DOHH2 (cell line): ENCODE measurements at regions not wholly inside any gene's neighbourhood (a gene's known extent, or its start where the extent isn't known, plus 50 kb on each side); places are given as distances from the start of the nearest gene placed in this dataset.

Experiments used
- H3F3A ChIP-seq: fragments of 200-600 bp; sonication (generic), shearing (Covaris generic); 2 replicates; pipeline ENCODE4 v1.6.0; 2016; ENCODE audit warnings: antibody characterized with exemption, mild to moderate bottlenecking; ENCODE audit not compliant: control insufficient read depth, insufficient read depth
- H3K27ac ChIP-seq: fragments of 200-600 bp; sonication (generic); 2 replicates; pipeline ENCODE4 v1.5.1; 2014; ENCODE audit warnings: low read depth, mild to moderate bottlenecking, low read length, moderate library complexity
- H3K27me3 ChIP-seq: fragments of 200-600 bp; sonication (generic); 2 replicates; pipeline ENCODE4 v1.6.1; 2014; ENCODE audit warnings: mild to moderate bottlenecking, low read length, mixed read lengths; ENCODE audit not compliant: control insufficient read depth
- H3K36me3 ChIP-seq: fragments of 200-600 bp; sonication (generic); 2 replicates; pipeline ENCODE4 v1.6.1; 2014; ENCODE audit warnings: mild to moderate bottlenecking, low read length, moderate library complexity, mixed read lengths; ENCODE audit not compliant: control insufficient read depth
- H3K4me1 ChIP-seq: fragments of 200-600 bp; sonication (generic); 2 replicates; pipeline ENCODE4 v1.6.1; 2014; ENCODE audit warnings: mild to moderate bottlenecking, low read length, mixed read lengths; ENCODE audit not compliant: control insufficient read depth
- H3K4me2 ChIP-seq: fragments of 200-600 bp; sonication (generic); 2 replicates; pipeline ENCODE4 v1.6.0; 2014; ENCODE audit warnings: mild to moderate bottlenecking, low read length, moderate library complexity
- H3K4me3 ChIP-seq: fragments of 200-600 bp; sonication (generic); 2 replicates; pipeline ENCODE4 v1.5.1; 2014; ENCODE audit warnings: mild to moderate bottlenecking, low read length, mixed read lengths
- H3K79me2 ChIP-seq: fragments of 200-600 bp; sonication (generic); 2 replicates; pipeline ENCODE4 v1.6.1; 2014; ENCODE audit warnings: mild to moderate bottlenecking, low read length, mixed read lengths; ENCODE audit not compliant: control insufficient read depth
- H3K9me2 ChIP-seq: fragments of 200-600 bp; sonication (generic); replicated peaks from 2 replicates; pipeline ENCODE4 v1.6.1; 2014; ENCODE audit warnings: mild to moderate bottlenecking, low read length, mixed read lengths; ENCODE audit not compliant: control insufficient read depth
- H3K9me3 ChIP-seq: fragments of 200-600 bp; sonication (generic); 2 replicates; pipeline ENCODE4 v1.6.1; 2014; ENCODE audit warnings: antibody characterized with exemption, low read length, mixed read lengths; ENCODE audit not compliant: control insufficient read depth, insufficient read depth
- H4K20me1 ChIP-seq: fragments of 200-600 bp; sonication (generic); 2 replicates; pipeline ENCODE4 v1.6.0; 2014; ENCODE audit warnings: low read depth, mild to moderate bottlenecking, antibody characterized with exemption, low read length, moderate library complexity; ENCODE audit not compliant: control insufficient read depth, insufficient read depth
- EZH2phosphoT487 ChIP-seq: fragments of 200-600 bp; sonication (generic); IDR thresholded peaks from 2 replicates; pipeline ENCODE4 v1.6.1; 2017; ENCODE audit warnings: borderline replicate concordance, mild to moderate bottlenecking, antibody characterized with exemption, low read length, moderate library complexity, mixed read lengths
- TF ChIP-seq, protein P1 (sequence below): fragments of 200-600 bp; sonication (generic); IDR thresholded peaks from one replicate; pipeline ENCODE4 v1.5.1; 2014; ENCODE audit warnings: antibody characterized with exemption, mild to moderate bottlenecking, low read depth, low read length; ENCODE audit not compliant: poor library complexity, severe bottlenecking

GRCh38 chr11:109071262-109071661 lies 350.7 kb upstream of the C11orf87 start:
- TF ChIP-seq, protein P1, sequence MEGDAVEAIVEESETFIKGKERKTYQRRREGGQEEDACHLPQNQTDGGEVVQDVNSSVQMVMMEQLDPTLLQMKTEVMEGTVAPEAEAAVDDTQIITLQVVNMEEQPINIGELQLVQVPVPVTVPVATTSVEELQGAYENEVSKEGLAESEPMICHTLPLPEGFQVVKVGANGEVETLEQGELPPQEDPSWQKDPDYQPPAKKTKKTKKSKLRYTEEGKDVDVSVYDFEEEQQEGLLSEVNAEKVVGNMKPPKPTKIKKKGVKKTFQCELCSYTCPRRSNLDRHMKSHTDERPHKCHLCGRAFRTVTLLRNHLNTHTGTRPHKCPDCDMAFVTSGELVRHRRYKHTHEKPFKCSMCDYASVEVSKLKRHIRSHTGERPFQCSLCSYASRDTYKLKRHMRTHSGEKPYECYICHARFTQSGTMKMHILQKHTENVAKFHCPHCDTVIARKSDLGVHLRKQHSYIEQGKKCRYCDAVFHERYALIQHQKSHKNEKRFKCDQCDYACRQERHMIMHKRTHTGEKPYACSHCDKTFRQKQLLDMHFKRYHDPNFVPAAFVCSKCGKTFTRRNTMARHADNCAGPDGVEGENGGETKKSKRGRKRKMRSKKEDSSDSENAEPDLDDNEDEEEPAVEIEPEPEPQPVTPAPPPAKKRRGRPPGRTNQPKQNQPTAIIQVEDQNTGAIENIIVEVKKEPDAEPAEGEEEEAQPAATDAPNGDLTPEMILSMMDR, result no peak
- TF ChIP-seq EZH2phosphoT487, result no peak
- no peaks in the 10 kb centered on the region for H4K20me1 ChIP-seq
- no peaks in the 10 kb centered on the region for H3K4me1 ChIP-seq

DNA sequence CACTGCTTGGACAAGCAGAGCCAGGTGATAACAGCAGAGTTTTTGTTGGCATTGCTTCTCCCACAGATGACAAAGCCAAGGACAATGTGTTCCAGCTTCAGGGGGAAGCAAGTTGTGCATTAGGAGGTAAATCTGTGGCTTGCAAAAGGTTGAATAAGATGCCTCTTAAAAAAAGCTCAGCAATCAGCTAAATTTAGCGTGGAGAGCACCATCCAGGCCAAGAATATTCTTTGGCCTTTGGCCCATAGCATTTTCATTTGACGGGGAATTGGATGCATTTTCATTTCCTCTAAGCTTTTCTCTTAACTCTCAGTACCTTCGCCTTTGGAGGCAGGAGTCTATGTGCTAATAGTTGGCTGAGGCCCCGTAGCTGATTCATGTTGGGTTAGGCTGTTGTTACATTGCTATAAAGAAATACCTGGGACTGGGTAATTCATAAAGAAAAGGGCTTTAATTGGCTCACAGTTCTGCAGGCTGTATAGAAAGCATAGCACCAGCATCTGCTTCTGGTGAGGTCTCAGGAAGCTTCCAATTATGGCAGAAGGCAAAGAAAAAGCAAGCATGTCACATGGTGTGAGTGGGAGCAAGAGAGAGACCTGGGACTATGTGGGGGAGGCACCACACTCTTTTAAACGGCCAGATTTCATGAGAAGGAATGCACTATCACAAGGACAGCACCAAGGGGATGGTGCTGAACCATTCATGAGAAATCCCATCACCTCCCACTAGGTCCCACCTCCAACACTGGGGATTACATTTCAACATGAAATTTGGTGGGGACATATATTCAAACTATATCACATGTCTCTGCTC lies 350.1 kb upstream of the C11orf87 start:
- Histone ChIP-seq H3K79me2 (no peaks in the 10 kb centered on the region), H3K4me1 (no peaks in the 10 kb centered on the region), H3K4me2 (no peak overlapping the region), H4K20me1 (no peaks in the 10 kb centered on the region), H3K27me3 (peaks cover 6% of the 10 kb centered on the region), H3K9me2 (no peaks in the 10 kb centered on the region; the same call in 1 of the 2 replicates), H3K9me3 (no peaks in the 10 kb centered on the region; the same call in 1 of the 2 replicates), H3K4me3 (no peak overlapping the region), H3K36me3 (no peaks in the 10 kb centered on the region), H3F3A (no peaks in the 10 kb centered on the region), H3K27ac (no peak overlapping the region)
- TF ChIP-seq, protein P1, result no peak
- TF ChIP-seq EZH2phosphoT487, result no peak

More at GRCh38 chr11:109071262-109071661, 350.7 kb upstream of the C11orf87 start:
- H3K4me2 ChIP-seq, result no peak overlapping the region
- no peaks in the 10 kb centered on the region; the same call in 1 of the 2 replicates for H3K9me2 ChIP-seq
- no peak overlapping the region for H3K4me3 ChIP-seq
- H3K27ac ChIP-seq, result no peak overlapping the region
- H3K27me3 ChIP-seq, result peaks cover 6% of the 10 kb centered on the region
- no peaks in the 10 kb centered on the region for H3F3A ChIP-seq
- H3K9me3 ChIP-seq, result no peaks in the 10 kb centered on the region; the same call in 1 of the 2 replicates
- H3K36me3 ChIP-seq, result no peaks in the 10 kb centered on the region
- no peaks in the 10 kb centered on the region for H3K79me2 ChIP-seq

GRCh38 chr11:109073032-109073822 lies 348.8 kb upstream of the C11orf87 start:
- no peak overlapping the region for H3K4me3 ChIP-seq

More at GRCh38 chr11:109073032-109073822, 348.8 kb upstream of the C11orf87 start:
- H3K4me2 ChIP-seq, result no peak overlapping the region
- H3K27ac ChIP-seq, result no peak overlapping the region
- no peaks in the 10 kb centered on the region for H4K20me1 ChIP-seq
- no peaks in the 10 kb centered on the region for H3K36me3 ChIP-seq
- no peaks in the 10 kb centered on the region; the same call in 1 of the 2 replicates for H3K9me3 ChIP-seq
- no peaks in the 10 kb centered on the region for H3K79me2 ChIP-seq
- no peaks in the 10 kb centered on the region; the same call in 1 of the 2 replicates for H3K9me2 ChIP-seq
- H3F3A ChIP-seq, result no peaks in the 10 kb centered on the region
- H3K4me1 ChIP-seq, result no peaks in the 10 kb centered on the region
- H3K27me3 ChIP-seq, result peaks cover 6% of the 10 kb centered on the region
- no peak for TF ChIP-seq EZH2phosphoT487
- TF ChIP-seq, protein P1, result no peak
